ENCODE measurements at regions not wholly inside any gene's neighbourhood (a gene's known extent, or its start where the extent isn't known, plus 50 kb on each side); places are given as distances from the start of the nearest gene placed in this dataset.
A peak's percentile ranks its signal among the peaks of the same experiment; 100 is the strongest.

DNA sequence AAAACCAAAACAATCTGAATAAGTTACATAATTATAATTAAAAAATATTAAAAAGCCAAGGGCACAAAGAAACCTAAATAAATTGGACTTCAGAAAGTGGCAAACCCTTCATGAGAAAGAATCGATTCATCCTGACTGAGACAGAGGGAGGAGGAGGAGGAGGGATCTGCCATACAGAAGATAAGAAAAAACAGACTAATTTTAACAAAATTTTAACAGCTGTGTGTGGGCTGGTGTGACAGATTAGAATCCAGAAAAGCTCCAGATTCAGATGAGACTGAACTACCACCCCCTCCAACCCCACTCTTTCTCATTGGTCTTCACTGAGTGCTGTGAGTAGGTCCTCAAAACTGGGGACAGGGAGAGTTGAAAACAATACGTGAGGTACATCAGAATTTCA is 111.5 kb upstream of the HTR2A start:
- H3K27ac ChIP-seq (ENCODE audit: low read length): no peak overlapping the region
- no peaks in the 10 kb centered on the region for H3K36me3 ChIP-seq (ENCODE audit: control insufficient read depth, insufficient read depth, low read length)
- no peaks in the 10 kb centered on the region for H3K9me3 ChIP-seq (replicated peaks; ENCODE audit: control insufficient read depth, low read depth, low read length)
- H3K4me3 ChIP-seq (ENCODE audit: low read length): no peak overlapping the region
- WGBS (ENCODE audit: insufficient coverage): no CpG with 5 or more reads among the region's 2 CpGs
- H3K4me1 ChIP-seq (ENCODE audit: control insufficient read depth, insufficient read depth, low read length): no peaks in the 10 kb centered on the region
- no peak for DNase-seq
- H3K27me3 ChIP-seq (ENCODE audit: control insufficient read depth, insufficient read depth, low read length): no peaks in the 10 kb centered on the region

DNA sequence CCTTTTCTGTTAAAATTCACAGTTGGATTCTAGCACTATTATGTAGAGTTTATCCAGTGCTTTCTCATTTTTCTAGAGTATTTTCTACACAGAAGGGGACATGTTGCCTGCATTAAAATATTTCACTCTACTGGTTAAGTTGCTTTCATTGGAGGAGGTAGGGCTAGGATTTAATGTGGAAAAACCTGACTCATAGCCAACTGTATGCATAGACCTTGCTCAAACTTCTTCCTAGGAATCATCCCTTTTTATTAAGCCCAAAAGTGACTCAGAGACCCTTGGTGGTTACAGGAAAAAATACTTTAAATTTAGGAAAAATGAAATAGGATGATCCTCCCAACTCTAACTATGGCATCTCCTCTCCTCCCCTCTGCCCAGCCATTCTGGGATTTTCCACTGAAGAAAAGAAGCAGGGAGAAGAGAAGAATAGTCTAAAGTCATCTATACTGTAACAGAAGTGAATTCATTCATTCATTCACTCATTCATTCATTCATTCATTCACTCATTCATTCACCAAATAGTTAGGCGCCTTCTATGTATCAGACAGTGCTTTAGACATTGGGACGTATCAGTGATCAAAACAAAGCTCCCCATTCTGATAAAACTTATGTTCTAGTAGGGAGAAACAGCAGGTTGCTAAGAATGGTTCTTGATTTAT is 109.0 kb upstream of the HTR2A start:
- Histone ChIP-seq H3K27ac (ENCODE audit: low read length) (no peak overlapping the region), H3K4me1 (ENCODE audit: control insufficient read depth, insufficient read depth, low read length) (no peaks in the 10 kb centered on the region), H3K27me3 (ENCODE audit: control insufficient read depth, insufficient read depth, low read length) (no peaks in the 10 kb centered on the region), H3K4me3 (ENCODE audit: low read length) (no peak overlapping the region), H3K9me3 (replicated peaks; ENCODE audit: control insufficient read depth, low read depth, low read length) (no peaks in the 10 kb centered on the region), H3K36me3 (ENCODE audit: control insufficient read depth, insufficient read depth, low read length) (no peaks in the 10 kb centered on the region)
- no peak for DNase-seq
- WGBS (ENCODE audit: insufficient coverage): no CpG with 5 or more reads among the region's 2 CpGs

GRCh38 chr13:47004540-47004939 is 107.7 kb upstream of the HTR2A start:
- H3K36me3 ChIP-seq (ENCODE audit: control insufficient read depth, insufficient read depth, low read length): no peaks in the 10 kb centered on the region
- no peaks in the 10 kb centered on the region for H3K27me3 ChIP-seq (ENCODE audit: control insufficient read depth, insufficient read depth, low read length)
- H3K4me3 ChIP-seq (ENCODE audit: low read length): no peak overlapping the region
- DNase-seq: no peak
- H3K4me1 ChIP-seq (ENCODE audit: control insufficient read depth, insufficient read depth, low read length): no peaks in the 10 kb centered on the region
- 71% methylated on average over 1 of the region's 1 CpG for WGBS (ENCODE audit: insufficient coverage)
- no peaks in the 10 kb centered on the region for H3K9me3 ChIP-seq (replicated peaks; ENCODE audit: control insufficient read depth, low read depth, low read length)
- no peak overlapping the region for H3K27ac ChIP-seq (ENCODE audit: low read length)

DNA sequence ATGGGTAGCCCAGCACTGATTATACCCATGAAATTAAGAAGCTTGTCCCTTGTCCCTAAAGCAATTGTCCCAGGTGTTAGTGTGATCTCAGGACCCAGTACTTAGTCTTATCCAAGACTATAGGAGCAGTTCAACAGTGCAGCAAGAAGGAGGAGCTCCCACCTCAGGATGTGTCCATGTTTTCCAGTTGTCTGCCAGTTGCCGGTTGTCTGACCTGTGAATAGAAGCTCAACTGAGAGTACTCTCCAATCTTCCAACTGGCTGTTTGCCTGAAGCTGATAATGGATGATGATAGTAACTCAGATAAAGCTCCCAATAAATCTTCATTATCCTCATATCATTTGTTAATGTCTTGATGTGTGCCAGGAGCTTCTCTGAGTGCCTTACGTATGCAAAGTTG is 107.2 kb upstream of the HTR2A start:
- H3K27me3 ChIP-seq (ENCODE audit: control insufficient read depth, insufficient read depth, low read length): no peaks in the 10 kb centered on the region
- no peaks in the 10 kb centered on the region for H3K36me3 ChIP-seq (ENCODE audit: control insufficient read depth, insufficient read depth, low read length)
- no CpG with 5 or more reads among the region's 2 CpGs for WGBS (ENCODE audit: insufficient coverage)
- no peak overlapping the region for H3K4me3 ChIP-seq (ENCODE audit: low read length)
- H3K4me1 ChIP-seq (ENCODE audit: control insufficient read depth, insufficient read depth, low read length): no peaks in the 10 kb centered on the region
- no peaks in the 10 kb centered on the region for H3K9me3 ChIP-seq (replicated peaks; ENCODE audit: control insufficient read depth, low read depth, low read length)
- DNase-seq: peak; percentile 21
- no peak overlapping the region for H3K27ac ChIP-seq (ENCODE audit: low read length)

GRCh38 chr13:47000165-47000564 is 103.3 kb upstream of the HTR2A start:
- no peaks in the 10 kb centered on the region for H3K27me3 ChIP-seq (ENCODE audit: control insufficient read depth, insufficient read depth, low read length)

DNA sequence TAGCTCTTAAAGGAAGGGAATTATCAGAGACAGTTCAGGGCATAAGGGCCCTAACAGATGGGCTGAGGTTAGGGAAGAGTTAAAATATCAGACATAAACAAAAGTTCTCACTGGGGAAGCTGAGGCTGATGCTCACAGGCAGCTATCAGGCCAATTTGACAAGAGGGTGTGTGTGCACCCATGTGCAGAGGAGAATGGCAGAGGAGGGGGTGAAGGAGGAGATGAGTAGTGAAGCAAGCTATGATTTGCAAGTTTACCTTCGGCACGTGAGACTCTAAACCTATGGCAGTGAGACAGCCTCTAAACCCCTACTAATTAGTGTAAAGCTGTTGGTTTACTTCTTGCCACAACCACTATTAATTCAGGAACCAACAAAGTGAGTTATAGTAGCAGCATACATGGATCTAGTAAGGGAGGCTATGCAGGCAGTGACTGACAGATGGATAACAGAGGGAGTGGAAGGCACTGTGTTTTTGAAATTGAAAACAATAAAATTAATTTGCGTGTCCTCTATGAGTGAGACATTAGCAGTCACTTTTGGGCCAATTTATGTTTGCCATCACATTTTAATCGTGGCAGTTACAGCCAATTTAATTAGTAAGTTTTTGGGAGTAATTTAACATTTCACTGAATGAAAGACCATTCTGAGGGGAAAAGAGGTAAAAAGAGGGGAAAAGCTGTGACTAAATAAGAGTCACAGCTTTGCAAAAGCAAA is 99.6 kb upstream of the HTR2A start:
- Histone ChIP-seq H3K9me3 (replicated peaks; ENCODE audit: control insufficient read depth, low read depth, low read length) (no peaks in the 10 kb centered on the region), H3K27ac (ENCODE audit: low read length) (no peak overlapping the region), H3K27me3 (ENCODE audit: control insufficient read depth, insufficient read depth, low read length) (no peaks in the 10 kb centered on the region), H3K36me3 (ENCODE audit: control insufficient read depth, insufficient read depth, low read length) (no peaks in the 10 kb centered on the region), H3K4me1 (ENCODE audit: control insufficient read depth, insufficient read depth, low read length) (no peaks in the 10 kb centered on the region), H3K4me3 (ENCODE audit: low read length) (no peak overlapping the region)
- WGBS (ENCODE audit: insufficient coverage): 100% methylated on average over 1 of the region's 4 CpGs
- DNase-seq: no peak

More at GRCh38 chr13:47000165-47000564, 103.3 kb upstream of the HTR2A start:
- Histone ChIP-seq H3K9me3 (replicated peaks; ENCODE audit: control insufficient read depth, low read depth, low read length) (no peaks in the 10 kb centered on the region), H3K27ac (ENCODE audit: low read length) (no peak overlapping the region), H3K4me1 (ENCODE audit: control insufficient read depth, insufficient read depth, low read length) (no peaks in the 10 kb centered on the region), H3K4me3 (ENCODE audit: low read length) (no peak overlapping the region), H3K36me3 (ENCODE audit: control insufficient read depth, insufficient read depth, low read length) (no peaks in the 10 kb centered on the region)
- DNase-seq: no peak
- no CpG with 5 or more reads among the region's 3 CpGs for WGBS (ENCODE audit: insufficient coverage)

- H3K4me1 ChIP-seq (ENCODE audit: control insufficient read depth, insufficient read depth, low read length): no peaks in the 10 kb centered on the region
- H3K4me3 ChIP-seq (ENCODE audit: low read length): no peak overlapping the region
- H3K9me3 ChIP-seq (replicated peaks; ENCODE audit: control insufficient read depth, low read depth, low read length): no peaks in the 10 kb centered on the region
- H3K27ac ChIP-seq (ENCODE audit: low read length): no peak overlapping the region
- no peaks in the 10 kb centered on the region for H3K27me3 ChIP-seq (ENCODE audit: control insufficient read depth, insufficient read depth, low read length)
- no peak for DNase-seq
- WGBS (ENCODE audit: insufficient coverage): 33% methylated on average over 1 of the region's 1 CpG
- H3K36me3 ChIP-seq (ENCODE audit: control insufficient read depth, insufficient read depth, low read length): no peaks in the 10 kb centered on the region
Observed at GRCh38 chr13:46995874-46996273, 99.0 kb upstream of the HTR2A start.

- Histone ChIP-seq H3K4me3 (ENCODE audit: low read length) (no peak overlapping the region), H3K4me1 (ENCODE audit: control insufficient read depth, insufficient read depth, low read length) (no peaks in the 10 kb centered on the region), H3K36me3 (ENCODE audit: control insufficient read depth, insufficient read depth, low read length) (no peaks in the 10 kb centered on the region), H3K9me3 (replicated peaks; ENCODE audit: control insufficient read depth, low read depth, low read length) (no peaks in the 10 kb centered on the region), H3K27ac (ENCODE audit: low read length) (no peak overlapping the region), H3K27me3 (ENCODE audit: control insufficient read depth, insufficient read depth, low read length) (no peaks in the 10 kb centered on the region)
- DNase-seq: no peak
- 88% methylated on average over 6 of the region's 7 CpGs for WGBS (ENCODE audit: insufficient coverage)
Observed at GRCh38 chr13:46994492-46994891, 97.6 kb upstream of the HTR2A start.

DNA sequence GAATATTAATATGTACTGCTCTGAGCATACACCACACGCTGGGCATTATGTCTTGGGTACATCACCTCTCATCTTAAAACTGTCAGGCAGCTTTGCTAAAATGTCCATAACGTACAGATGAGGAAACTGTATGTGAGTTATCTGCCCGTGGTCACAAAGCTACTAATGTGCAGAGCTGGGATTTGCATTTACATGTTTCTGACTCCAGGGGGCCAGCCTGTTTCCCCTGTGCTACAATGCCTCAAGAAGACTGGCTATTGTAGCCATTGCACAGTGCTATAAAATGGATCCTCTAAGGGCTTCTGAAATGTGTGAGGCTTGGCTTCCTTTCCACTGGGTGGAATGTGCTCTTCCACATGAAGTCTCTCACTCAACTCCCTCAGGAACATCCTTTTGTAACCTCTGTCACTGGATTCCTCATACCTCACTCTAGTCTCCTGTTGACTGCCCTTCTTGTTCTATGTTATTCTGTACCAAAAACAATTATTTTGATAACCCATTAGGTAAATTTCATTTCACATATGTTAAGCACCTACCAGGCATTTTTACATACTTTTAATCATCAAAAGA is 95.6 kb upstream of the HTR2A start:
- H3K27me3 ChIP-seq (ENCODE audit: control insufficient read depth, insufficient read depth, low read length): no peaks in the 10 kb centered on the region
- no peaks in the 10 kb centered on the region for H3K4me1 ChIP-seq (ENCODE audit: control insufficient read depth, insufficient read depth, low read length)
- no peak overlapping the region for H3K4me3 ChIP-seq (ENCODE audit: low read length)
- DNase-seq: no peak
- no peaks in the 10 kb centered on the region for H3K9me3 ChIP-seq (replicated peaks; ENCODE audit: control insufficient read depth, low read depth, low read length)
- H3K27ac ChIP-seq (ENCODE audit: low read length): no peak overlapping the region
- 100% methylated on average over 1 of the region's 3 CpGs for WGBS (ENCODE audit: insufficient coverage)
- no peaks in the 10 kb centered on the region for H3K36me3 ChIP-seq (ENCODE audit: control insufficient read depth, insufficient read depth, low read length)

DNA sequence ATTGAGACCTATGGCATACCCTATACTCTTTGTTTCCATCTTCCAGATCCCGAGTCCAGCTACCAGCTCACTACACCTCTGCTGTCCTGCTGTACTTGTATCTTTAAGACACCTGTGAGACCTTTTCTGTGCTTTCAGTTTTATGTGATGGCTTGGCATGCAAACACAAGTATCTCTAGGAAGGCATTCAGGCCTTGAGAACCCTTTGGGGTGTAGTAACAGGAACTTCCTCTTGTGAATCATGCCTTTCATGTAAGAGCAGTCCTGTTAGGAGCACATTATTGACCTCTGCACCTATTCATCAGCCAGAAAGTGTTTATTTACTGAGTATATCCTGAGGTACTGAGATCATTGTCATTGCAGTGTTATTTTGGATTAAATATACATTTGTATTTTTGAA is 87.0 kb upstream of the HTR2A start:
- no peak for DNase-seq
- Histone ChIP-seq H3K27me3 (ENCODE audit: control insufficient read depth, insufficient read depth, low read length) (no peaks in the 10 kb centered on the region), H3K4me1 (ENCODE audit: control insufficient read depth, insufficient read depth, low read length) (no peaks in the 10 kb centered on the region), H3K9me3 (replicated peaks; ENCODE audit: control insufficient read depth, low read depth, low read length) (no peaks in the 10 kb centered on the region), H3K27ac (ENCODE audit: low read length) (no peak overlapping the region), H3K4me3 (ENCODE audit: low read length) (no peak overlapping the region), H3K36me3 (ENCODE audit: control insufficient read depth, insufficient read depth, low read length) (no peaks in the 10 kb centered on the region)
- WGBS (ENCODE audit: insufficient coverage): no CpG with 5 or more reads among the region's 1 CpG

Measured in muscle of leg (tissue), 3 donors.